NCI-H460 (cell line): ENCODE measurements at regions not wholly inside any gene's neighbourhood (a gene's known extent, or its start where the extent isn't known, plus 50 kb on each side); places are given as distances from the start of the nearest gene placed in this dataset.
A peak's percentile ranks its signal among the peaks of the same experiment; 100 is the strongest.
"Not testable (repeated sequence)": the region's sequence is repeated elsewhere in the genome, so short reads cannot be mapped to it uniquely, and the experiment has no call there.

ENCODE experiments used
- DNase-seq: peaks from one replicate; pipeline ENCODE4 v3.0.0-alpha.2; 2016; ENCODE audit warnings: low read depth; ENCODE audit errors: extremely low read depth

DNA sequence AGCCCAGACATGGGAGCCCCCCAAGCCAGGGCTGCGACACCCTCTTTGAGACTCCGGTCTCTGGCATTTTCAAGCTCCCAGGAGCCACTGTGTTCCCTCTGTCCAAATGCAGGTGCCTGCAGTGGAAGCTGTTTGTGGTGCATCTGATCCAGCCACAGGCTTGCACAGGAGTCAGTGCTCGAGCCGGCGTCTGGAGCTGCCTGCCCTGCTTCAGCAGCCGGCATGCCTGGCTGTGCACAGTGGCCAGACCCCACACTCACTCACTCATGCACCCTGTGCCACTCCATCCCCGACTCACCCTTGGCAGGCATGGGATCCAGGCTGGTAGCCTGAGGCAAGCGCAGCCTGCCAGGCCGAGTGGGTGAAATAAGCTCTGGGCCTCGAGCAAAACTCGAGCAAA is 555.0 kb upstream of the CCDC54 start:
- no peak for DNase-seq

DNA sequence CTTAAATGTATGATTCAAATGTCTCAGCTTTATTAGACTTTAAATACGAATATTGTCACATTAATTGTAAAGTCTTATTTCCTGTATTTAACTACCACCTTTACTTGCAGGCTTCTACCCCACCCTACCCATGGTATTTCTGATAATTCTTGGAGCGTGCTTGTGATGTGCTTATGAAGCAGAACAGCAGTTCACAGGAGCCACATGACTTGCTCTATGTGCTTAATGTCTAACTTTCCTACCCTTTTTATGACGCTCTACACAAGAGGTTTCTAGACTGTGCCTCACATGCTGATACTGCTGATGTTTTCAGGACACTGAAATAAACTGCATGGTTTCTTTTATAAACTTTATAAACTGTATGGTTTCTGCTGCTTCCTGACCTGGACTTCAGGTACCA is 553.5 kb upstream of the CCDC54 start:
- no peak for DNase-seq

DNA sequence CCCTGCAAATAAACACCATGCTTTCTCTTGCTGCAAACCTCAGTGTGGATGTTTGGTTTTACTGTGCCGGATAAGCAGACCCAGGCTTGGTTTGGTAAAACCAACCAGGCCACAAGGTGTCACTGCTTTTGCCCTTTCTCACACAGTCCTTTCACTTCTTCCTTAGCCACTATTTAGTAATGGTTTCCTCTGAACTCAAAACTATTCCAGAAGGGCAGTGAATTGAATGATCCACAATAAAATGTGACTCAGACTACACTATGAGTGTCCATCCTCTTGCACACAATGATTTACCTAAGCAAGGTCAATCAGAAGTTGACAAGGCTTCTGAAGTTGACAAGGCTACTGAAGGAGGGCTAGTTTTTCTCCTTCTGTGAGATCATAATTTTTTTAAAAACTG is 552.4 kb upstream of the CCDC54 start:
- peak; percentile 5 for DNase-seq

DNA sequence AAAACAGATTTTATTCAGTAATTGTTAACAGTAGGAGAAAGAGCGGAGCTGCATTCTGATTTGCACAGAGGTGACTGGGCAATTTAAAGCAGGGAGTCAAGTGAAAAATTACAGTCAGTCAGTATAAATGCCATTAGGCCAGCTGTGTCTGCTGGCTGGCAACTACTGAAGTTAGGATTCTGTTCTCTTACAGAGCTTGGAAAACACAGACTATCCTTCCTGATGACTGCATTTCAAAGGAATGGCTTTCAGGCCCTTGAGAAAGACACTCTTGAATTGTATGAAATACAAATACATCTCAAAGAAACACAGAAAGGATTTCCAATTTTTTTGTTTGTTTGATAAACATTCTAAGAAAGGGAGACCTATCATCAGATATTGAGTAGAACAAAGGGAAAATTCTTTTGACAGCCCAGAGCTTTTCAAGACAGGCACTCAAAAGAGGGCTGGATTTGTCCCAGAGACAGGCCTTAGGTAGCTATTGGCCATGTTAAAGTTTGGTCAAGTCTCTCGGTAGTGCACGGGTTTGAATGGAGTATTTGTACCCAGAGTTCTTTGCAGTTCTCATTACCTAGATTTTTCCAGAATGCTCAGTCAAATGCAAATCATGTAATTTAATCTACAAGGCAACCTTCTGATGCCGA is 551.2 kb upstream of the CCDC54 start:
- no peak for DNase-seq

DNA sequence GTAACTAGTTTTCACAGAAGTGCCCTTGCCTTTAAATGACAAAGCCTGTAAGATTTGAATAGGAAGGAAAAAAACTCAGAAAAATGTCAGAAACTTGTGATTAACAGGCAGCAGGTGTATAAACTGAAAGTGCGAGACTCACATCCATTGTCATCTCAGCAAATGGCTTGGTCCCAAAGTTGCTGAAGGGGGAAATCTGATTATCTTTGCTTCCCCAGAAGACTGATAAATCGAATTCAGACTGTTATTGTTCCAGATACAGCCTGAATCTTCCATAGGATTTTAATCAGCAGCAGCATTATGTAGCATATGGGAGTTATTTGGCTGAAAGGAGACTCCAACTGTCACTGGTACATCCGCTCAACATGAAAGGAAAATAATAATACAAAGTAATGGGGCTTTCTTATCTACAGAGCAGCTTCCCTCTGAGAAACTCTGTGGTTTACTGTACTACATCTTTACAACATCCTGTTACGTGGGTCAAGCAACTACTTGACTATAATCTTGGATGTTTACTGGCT is 550.4 kb upstream of the CCDC54 start:
- DNase-seq = no peak

DNA sequence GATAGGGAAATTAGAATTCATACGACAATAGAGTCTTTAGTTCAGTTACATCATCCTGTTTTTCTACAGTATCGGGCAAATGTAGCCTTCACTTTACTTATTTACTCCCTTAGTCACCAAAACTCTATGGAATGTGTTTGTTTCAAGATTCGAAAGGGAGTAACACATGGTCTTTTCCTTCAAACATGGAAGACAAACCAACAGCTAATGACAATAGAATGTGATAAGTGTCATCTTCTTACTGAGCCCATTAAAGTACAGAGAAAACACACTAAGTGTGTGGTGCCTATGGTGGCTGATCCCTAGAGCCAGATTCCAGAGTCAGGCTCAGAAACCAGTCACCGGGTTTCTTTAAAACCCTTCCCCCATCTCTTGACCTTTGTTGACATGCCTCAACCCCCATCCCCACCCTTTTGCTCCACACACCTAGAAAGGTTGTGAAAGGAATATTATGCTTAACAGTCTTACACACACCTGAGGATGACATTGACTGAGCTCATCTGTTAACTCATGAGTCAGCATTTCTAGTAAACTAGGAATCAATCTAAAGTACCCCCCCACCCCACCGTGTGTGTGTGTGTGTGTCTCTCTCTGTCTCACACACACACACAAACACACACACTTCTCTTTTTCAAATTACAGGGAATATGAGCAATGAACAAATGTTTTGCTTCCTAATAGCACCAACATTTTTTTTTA is 549.6 kb upstream of the CCDC54 start:
- DNase-seq = no peak

DNA sequence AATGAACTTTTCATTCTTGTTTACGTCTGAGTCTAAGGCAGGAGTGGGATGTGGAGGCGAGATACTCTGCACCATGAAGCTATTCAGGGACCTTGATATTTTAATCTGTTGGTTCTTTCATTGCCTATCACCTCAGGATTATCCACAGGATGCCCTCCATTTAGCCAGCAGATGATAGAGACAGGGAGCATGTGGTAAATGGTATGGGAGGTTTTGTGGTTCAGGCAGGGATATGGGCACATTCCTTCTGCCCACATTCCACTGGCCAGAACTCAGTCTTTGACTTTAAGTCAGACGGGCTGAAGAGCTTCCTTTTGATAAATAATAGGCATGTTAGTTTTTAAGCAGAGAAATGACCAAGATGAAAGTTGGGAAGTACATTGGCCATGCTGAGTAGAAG is 548.0 kb upstream of the CCDC54 start:
- no peak for DNase-seq

DNA sequence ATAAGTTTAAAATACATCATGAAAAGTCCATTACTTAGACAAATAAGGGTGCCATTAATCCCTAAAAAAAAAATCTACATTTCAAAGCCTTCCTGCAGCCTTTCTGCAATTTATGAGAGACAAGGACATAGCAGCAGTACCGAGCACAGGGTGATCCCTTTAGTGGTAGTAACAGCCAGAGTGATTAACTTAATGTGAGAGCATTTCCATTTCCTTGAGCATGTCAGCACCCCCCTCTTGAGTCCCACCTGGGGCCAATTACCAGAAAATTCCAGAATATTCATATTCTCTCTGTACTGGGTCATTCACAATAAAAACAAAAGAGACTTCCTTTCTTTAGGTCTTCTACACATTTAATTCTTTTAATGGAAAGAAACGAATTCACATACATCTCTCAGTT is 546.9 kb upstream of the CCDC54 start:
- no peak for DNase-seq

DNA sequence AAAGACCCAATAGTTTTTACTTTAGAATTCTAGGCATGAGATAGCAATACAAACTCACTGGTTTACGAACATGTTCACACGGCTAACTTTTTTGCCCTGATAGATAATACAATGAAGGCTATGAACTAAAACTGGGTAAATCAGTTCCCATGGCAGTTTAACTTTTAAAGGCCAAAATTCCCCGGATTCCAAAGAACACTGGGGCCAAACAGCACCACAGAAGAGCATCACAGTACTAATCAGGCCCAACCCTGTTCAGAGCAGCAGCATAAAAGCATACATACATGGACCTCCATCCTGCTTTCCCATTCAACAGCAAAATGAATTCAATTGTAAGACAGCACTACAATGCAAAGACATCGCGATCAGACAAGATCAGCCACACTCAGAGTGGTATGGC is 540.3 kb upstream of the CCDC54 start:
- DNase-seq = no peak

DNA sequence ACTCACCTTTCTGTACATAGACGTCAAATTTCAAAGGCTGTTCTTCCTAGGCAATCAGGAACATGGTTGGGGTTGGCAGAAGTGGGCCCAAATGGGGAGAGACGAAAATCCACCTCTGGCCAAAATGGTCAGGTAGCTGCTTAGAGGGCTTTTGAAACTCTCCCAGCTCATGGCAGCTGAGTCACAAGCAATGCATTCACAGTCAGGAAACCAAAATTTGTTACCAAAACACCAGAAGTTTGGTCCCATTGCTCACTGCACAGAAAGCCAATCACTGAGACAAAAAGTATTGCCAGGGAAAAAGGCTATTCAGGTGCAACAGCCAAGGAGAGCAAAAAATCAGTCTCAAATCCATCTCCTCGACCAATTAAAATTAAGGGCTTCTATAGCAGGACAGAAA is 539.6 kb upstream of the CCDC54 start:
- no peak for DNase-seq

DNA sequence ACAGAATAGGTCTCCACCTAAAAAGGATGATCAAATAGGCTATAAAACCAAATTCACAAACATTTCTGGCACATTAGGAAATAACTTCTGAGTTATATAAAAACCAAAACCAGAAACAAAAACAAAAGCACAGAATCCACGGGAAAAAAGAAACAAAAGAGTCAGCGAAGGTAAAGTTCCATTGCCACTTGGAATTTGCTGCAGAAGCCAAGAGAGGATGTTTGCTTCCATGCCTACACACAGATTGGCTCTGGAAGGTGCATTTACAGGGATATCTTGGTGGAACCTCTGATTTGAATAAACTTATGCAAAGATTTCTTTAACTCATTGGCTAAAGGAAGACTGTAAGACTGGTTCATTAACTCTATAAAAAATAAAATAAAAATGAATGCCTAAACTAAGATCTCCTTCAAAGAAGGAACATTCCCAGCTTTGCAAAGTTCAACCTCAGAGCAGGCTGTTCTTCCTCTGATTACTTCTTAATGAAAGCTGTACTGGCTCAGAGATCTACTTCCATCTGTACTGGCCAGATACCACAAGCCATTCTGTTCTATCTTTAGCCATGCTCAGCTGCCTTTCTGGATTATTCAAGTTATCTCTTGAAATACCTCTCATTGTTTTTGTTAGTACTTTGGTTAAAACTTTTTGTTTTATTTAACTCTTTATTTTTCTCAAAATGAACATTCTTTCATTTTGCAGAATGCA is 537.5 kb upstream of the CCDC54 start:
- no peak for DNase-seq

DNA sequence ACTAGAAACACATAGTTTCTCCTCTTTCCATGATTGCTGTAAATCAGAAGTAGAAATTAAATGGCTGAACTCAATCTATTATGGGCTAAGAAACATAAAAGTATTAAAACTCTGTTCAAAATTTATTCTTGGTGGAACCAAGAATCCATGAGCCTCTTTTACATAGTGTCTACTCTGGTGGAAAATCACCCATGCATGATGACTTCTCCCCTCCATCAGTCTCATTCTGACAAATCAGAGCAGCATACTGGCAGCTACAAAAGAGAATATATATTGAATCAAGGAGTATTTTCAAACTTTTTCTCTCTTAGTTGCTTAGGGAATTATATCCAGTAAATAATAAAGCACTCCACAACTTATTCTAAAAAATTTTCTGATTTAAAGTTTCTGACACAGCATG is 536.9 kb upstream of the CCDC54 start:
- DNase-seq = no peak

DNA sequence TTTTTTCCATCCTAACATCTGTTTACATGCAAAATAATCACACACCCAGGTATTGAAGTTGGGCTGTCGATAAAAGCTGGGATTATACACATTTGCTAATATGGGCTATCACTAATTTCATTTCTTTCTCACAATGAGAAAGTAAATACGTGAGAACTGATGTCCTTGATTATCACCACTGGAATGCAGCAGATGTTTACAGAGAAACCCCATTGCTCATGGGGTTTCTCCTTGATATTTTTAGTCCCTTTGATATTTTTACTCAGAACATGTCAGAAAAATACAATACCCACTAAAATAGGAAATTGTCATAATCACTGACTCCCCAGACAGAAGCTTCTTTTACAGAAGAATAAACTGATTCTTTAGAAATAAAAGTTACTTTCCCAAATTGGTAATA is 535.1 kb upstream of the CCDC54 start:
- no peak for DNase-seq

DNA sequence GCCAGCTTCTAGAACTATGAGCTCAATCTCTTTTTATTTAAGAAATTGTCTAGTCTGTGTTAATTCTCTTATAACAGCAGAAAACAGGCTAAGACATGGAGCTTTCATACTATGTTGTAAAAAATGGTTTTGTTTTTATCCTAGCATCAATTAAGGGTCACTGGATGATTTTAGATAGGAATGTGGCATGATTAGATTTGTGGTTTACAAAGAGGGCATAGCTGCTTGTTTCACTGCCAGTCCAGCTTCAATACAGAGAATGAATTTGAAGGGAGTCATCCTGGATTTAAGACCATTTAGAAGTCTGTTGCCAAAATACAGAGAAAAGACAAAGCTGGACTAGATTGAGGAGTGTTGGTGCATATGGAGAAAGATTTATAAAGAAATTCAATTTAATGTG is 532.6 kb upstream of the CCDC54 start:
- no peak for DNase-seq

DNA sequence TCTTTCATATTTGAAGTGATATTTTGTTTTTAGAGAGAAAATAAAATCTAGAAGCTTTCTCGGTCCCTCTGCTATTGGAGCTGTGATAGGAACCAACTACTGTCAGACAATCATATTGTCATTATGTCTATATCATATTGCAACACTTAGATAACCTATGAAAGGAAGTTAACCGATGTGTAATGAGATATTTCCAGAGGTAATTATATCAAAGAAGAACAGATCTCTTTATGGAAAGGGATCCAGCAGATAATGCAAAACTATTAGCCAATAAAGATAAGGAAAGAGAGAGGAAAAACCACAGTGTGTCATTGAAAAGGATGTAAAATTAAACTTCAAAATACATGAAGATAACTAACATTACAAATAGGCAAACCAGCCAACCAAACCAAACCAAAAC is 529.1 kb upstream of the CCDC54 start:
- no peak for DNase-seq

DNA sequence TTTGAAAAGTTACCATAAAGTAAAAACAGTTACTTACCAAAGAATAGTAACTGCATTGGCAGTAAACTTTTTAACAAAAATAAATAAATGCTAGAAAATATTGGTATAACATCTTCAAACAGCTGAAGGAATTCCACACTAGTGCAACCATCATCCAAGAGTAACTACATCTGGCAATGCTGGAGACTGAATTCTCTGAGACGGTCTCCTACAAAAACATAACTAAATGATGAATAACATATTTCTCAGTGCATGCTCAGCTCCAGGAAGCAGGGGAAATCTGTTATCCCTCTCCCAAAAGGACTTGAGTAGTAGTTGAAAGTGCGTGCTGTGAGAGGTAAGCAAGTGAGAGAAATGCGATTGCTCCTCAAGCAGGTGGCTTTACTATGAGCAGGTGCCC is 526.8 kb upstream of the CCDC54 start:
- no peak for DNase-seq

DNA sequence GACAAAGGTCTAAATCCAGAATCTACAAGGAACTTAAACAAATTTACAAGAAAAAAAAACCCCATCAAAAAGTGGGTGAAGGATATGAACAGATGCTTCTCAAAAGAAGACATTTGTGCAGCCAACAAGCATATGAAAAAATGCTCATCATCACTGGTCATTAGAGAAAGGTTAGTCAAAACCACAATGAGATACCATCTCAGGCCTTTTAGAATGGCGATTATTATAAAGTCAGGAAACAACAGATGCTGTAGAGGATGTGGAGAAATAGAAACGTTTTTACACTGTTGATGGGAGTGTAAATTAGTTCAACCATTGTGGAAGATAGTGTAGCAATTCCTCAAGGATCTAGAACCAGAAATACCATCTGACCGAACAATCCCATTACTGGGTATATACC is 518.9 kb upstream of the CCDC54 start:
- DNase-seq = not testable (repeated sequence)

DNA sequence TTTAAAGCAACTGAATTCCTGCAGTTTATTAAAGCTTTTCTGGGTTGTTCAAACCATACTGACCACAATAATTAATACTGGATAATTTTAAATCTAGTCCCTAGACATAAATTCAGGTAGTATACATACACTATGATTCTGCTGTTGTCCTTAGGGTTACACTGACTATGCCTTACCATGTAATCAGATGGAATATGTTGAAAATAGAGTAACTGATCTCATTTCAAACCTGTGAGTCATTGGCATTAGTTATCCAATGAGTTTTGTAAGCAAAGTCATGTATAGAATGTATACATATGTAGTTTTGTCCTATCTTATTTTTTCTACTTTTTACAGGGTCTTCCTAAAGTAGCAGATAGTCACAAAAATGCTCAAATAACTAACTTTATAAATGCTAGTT is 517.1 kb upstream of the CCDC54 start:
- no peak for DNase-seq

DNA sequence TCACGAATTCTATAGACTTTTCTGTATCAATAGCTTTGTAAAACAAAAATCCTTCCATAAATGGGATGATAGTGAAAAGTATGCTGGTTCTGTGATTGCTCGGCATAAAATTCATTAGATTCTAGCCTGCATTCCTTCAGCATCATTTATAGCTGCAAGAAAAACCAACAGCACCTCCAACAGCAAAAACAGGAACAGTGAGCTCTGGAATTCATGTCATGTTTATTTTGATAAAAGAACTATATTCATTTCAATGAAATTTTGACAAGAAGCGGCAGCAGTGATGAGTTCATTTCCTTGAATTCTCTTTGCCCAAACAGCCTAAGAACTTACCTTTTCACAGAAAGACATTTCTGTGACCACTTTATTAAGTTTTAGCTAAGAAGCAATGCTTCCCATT is 515.2 kb upstream of the CCDC54 start:
- no peak for DNase-seq

DNA sequence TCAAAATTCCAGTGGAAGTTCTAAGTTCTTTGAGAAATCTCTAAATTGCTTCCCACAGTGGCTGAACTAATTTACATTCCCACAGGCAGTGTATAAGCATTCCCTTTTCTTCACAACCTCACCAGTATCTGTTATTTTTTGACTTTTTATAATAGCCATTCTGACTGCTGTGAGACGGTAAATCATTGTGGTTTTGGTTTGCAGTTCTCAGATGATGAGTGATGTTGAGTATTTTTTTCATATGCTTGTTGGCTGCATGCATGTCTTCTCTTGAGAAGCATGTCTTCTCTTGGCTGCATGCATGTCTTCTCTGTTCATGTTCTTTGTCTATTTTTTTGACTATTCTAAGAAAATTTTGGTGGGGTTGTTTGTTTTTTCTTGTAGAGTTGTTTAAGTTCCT is 499.6 kb upstream of the CCDC54 start:
- no peak for DNase-seq

DNA sequence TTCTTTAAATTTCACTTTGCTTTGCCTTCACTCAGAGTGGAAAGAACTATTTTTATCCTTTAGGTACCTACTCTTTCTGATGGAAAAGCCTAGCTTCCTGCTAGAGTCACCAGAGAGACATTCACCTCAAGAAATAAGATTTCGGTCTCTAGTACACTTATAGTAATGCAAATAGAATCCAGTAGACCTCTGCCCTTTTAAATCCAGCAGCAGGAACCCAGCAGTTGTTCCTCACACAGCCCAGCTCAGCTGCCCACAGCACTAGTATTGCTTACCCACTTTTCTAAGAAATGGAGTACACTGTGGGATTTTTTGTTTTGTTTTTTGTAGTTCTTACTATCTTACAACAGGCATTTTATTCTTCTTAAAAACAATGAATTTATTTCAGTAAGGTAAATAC is 497.0 kb upstream of the CCDC54 start:
- DNase-seq = no peak

DNA sequence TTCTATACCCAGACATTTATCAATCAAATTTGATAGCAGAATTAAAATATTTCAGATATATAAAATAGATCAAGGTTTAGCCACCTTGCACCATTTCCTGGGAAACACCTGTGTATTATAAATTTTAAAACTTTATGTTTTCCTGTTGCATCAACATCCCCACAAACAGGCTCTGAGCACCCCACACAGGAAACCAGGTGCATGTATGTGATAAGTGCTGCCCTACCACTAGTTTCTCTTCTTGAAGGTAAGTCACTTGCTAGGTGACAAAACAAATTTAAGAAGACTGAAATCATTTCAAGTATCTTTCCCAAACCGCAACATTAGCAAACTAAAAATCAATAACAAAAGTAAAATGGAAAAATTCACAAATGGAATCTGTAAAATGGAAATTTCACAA is 496.1 kb upstream of the CCDC54 start:
- DNase-seq = no peak
